K562 (cell line): ENCODE measurements at regions not wholly inside any gene's neighbourhood (a gene's known extent, or its start where the extent isn't known, plus 50 kb on each side); places are given as distances from the start of the nearest gene placed in this dataset.
A peak's percentile ranks its signal among the peaks of the same experiment; 100 is the strongest.

Experiments
- ATAC-seq: fragments of 200-7000 bp; cut with Tn5 transposase; 3 replicates; pipeline ENCODE4 v1.9.1; 2020; ENCODE audit warnings: moderate library complexity
- BruUV-seq: library from RNA; stranded (reverse); fragments of 400-500 nt; replicated peaks from 2 replicates; lab custom pipeline; 2021; lab: Mats Ljungman, UMichigan
- CTCF ChIA-PET: fragments of 300-600 bp; formaldehyde crosslinking; extraction: SDS; loops from one replicate; lab custom pipeline; 2021; ENCODE audit warnings: low intra/inter-chr PET ratio; lab: Yijun Ruan, JAX
- POLR2A ChIA-PET: fragments of 300-600, 350-650 bp; sonication (Branson Sonifier 250); formaldehyde crosslinking; extraction: SDS; loops from one replicate; lab custom pipeline; 2021; ENCODE audit warnings: antibody characterized with exemption, inconsistent platforms; lab: Yijun Ruan, JAX
- DNase-seq, 4 experiments: peaks; one replicate each; pipeline versions ENCODE4 v3.0.0 to v3.0.0-alpha.2; 2011 to 2018; ENCODE audit warnings: low spot score in 3 of 4, mixed read lengths in 3 of 4; ENCODE audit errors: extremely low read depth in 1 of 4
- FAIRE-seq: peaks from 2 replicates; lab custom pipeline; 2011; peaks lifted over from hg19 to GRCh38; lab: Jason Lieb, UNC
- H2AFZ ChIP-seq: 2 replicates; pipeline ENCODE4 v1.6.0; 2011; ENCODE audit warnings: low read depth, low read length, control low read depth, inconsistent platforms
- H3K27ac ChIP-seq: fragments of 200-600 bp; 3 replicates; pipeline ENCODE4 v1.8.0; 2011; ENCODE audit warnings: low read depth, mild to moderate bottlenecking, control low read depth, inconsistent platforms, low read length, moderate library complexity, mixed read lengths; ENCODE audit errors: extremely low read depth
- H3K27me3 ChIP-seq, 2 experiments: fragments of 300-600 bp in 1 of 2; 2 replicates in 1 of 2; 3 replicates in 1 of 2; pipeline versions ENCODE4 v1.6.0 to v1.8.0; 2011; ENCODE audit warnings: inconsistent platforms in 2 of 2, low read length in 2 of 2, mild to moderate bottlenecking in 1 of 2, mixed read lengths in 1 of 2, moderate library complexity in 1 of 2; ENCODE audit not compliant: control insufficient read depth in 2 of 2, insufficient read depth in 2 of 2
- H3K36me3 ChIP-seq: fragments of 300-600 bp; 3 replicates; pipeline ENCODE4 v1.8.0; 2011; ENCODE audit warnings: mild to moderate bottlenecking, low read length, inconsistent platforms; ENCODE audit not compliant: control insufficient read depth, insufficient read depth
- H3K4me1 ChIP-seq, 2 experiments: fragments of 200-600 bp in 1 of 2; replicated peaks in 1 of 2; 2 replicates in 1 of 2; 3 replicates in 1 of 2; pipeline versions ENCODE4 v1.5.1 to v1.8.0; 2011; ENCODE audit warnings: inconsistent platforms in 2 of 2, low read length in 2 of 2, mild to moderate bottlenecking in 1 of 2, mixed read lengths in 1 of 2, moderate library complexity in 1 of 2; ENCODE audit not compliant: control insufficient read depth in 2 of 2, insufficient read depth in 2 of 2
- H3K4me2 ChIP-seq: 2 replicates; pipeline ENCODE4 v1.6.1; 2011; ENCODE audit warnings: low read length, control low read depth, inconsistent platforms, mixed read lengths; ENCODE audit not compliant: insufficient read depth
- H3K4me3 ChIP-seq: fragments of 200-600 bp; sonication (generic), shearing (Covaris generic); 2 replicates; pipeline ENCODE4 v1.5.1; 2016; ENCODE audit warnings: control low read depth, inconsistent platforms
- H3K79me2 ChIP-seq: fragments of 200-600 bp; 3 replicates; pipeline ENCODE4 v1.8.0; 2011; ENCODE audit warnings: low read length, inconsistent platforms; ENCODE audit not compliant: control insufficient read depth, insufficient read depth
- H3K9ac ChIP-seq, 2 experiments: 2 replicates each; pipeline versions ENCODE4 v1.6.0 to v1.6.1; 2011; ENCODE audit warnings: low read depth in 2 of 2, low read length in 2 of 2, control low read depth in 1 of 2, inconsistent platforms in 1 of 2, mild to moderate bottlenecking in 1 of 2, mixed read lengths in 1 of 2; ENCODE audit not compliant: insufficient read depth in 1 of 2
- H3K9me1 ChIP-seq: one replicate; pipeline ENCODE4 v1.6.0; 2011; ENCODE audit warnings: inconsistent platforms, mild to moderate bottlenecking, low read length, moderate library complexity; ENCODE audit not compliant: control insufficient read depth, insufficient read depth
- H3K9me3 ChIP-seq: replicated peaks from 2 replicates; pipeline ENCODE4 v1.5.1; 2011; ENCODE audit warnings: low read depth, low read length, inconsistent platforms; ENCODE audit not compliant: control insufficient read depth, insufficient read depth
- H4K20me1 ChIP-seq: replicated peaks from 2 replicates; pipeline ENCODE4 v1.6.1; 2011; ENCODE audit warnings: low read length, inconsistent platforms, mixed read lengths; ENCODE audit not compliant: control insufficient read depth, insufficient read depth
- CBX2 ChIP-seq: fragments of 200-600 bp; sonication (generic); IDR thresholded peaks from one replicate; pipeline ENCODE4 v1.6.1; 2012; ENCODE audit warnings: mild to moderate bottlenecking, low read length, inconsistent platforms; ENCODE audit not compliant: insufficient read depth, poor library complexity, severe bottlenecking
- CEBPG ChIP-seq, 3 experiments: fragments of 200-800 bp in 1 of 3; sonication (Bioruptor generic) in 1 of 3; sonication (generic) in 1 of 3; formaldehyde crosslinking in 1 of 3; IDR thresholded peaks in 2 of 3; conservative IDR thresholded peaks in 1 of 3; 2 replicates each; pipeline versions ENCODE4 v1.6.1 to v1.8.0; 2016 to 2022; ENCODE audit warnings: missing compliant biosample characterization in 2 of 3, missing genetic modification characterization in 2 of 3, mild to moderate bottlenecking in 1 of 3, missing genetic modification reagents in 1 of 3
- NFIC ChIP-seq: fragments of 450-650 bp; IDR thresholded peaks from 2 replicates; pipeline ENCODE4 v1.6.1; 2017; ENCODE audit warnings: mild to moderate bottlenecking, inconsistent platforms
- ZNF707 ChIP-seq: fragments of 250-450 bp; sonication (Bioruptor Pico); conservative IDR thresholded peaks from 2 replicates; pipeline ENCODE4 v1.8.0; 2022; ENCODE audit warnings: inconsistent platforms, mild to moderate bottlenecking, moderate library complexity
- ZNF780A ChIP-seq: fragments of 250-450 bp; sonication (Bioruptor Pico); IDR thresholded peaks from 2 replicates; pipeline ENCODE4 v1.5.0; 2021; ENCODE audit warnings: mild to moderate bottlenecking
- WGBS: fragments of 100-300 bp; shearing (Covaris generic); methylation state at CpG from one replicate; pipeline ENCODE4 v1.1.6; 2016; ENCODE audit warnings: low coverage, mixed read lengths; ENCODE audit not compliant: insufficient coverage; ENCODE audit errors: missing lambda C conversion rate; 5-methylcytosine and 5-hydroxymethylcytosine counted together
- in situ Hi-C: fragments of 300-500 bp; cut with MboI; formaldehyde crosslinking; loops from 4 replicates; pipeline ENCODE4 v1.15.0; 2018; ENCODE audit warnings: inconsistent platforms, mixed read lengths
- intact Hi-C: fragments of 100-400 bp; cut with micrococcal nuclease; formaldehyde crosslinking; loops from 2 replicates; pipeline ENCODE4 v1.14.2; 2022
- TF ChIP-seq, protein P1 (sequence below): fragments of 200-800 bp; sonication (Bioruptor generic); IDR thresholded peaks from 2 replicates; pipeline ENCODE4 v1.6.1; 2017; ENCODE audit warnings: missing genetic modification characterization, missing compliant biosample characterization

DNA sequence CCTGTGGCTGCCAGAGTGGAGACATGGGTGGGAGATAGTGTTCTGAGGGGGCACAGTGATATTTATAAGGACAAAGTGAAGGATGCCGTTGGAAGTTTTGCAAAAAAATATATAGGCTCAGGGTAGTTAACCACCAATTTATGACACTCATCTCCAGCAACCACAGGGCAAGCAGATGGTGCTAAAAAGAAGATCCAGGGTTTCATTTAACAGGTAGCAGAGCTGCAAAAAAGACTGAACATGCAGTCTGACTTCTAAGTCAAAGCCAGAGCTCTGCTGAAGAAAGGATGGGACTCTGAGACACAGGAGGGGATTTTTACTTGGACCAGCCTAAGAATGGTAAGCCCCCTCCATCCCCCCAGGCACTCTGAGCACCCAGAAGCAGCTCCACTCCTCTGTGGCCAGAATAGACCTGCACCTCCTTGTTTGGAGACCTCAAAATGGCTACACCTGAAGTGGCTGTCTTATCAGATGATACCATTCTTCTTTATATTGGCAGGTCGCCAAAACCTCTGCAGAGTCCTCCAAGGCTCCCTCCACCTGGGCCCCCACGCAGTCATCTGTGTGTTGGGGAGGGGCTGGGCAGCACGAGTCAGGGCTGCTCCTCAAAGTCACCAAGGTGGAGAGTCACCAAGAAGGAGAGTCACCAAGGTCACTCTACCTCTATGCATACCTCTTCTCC lies 161.4 kb upstream of the FAM9B start:
- Histone ChIP-seq H3K27ac (no peak overlapping the region), H3K36me3 (no peaks in the 10 kb centered on the region), H4K20me1 (no peaks in the 10 kb centered on the region), H3K4me1 (no peaks in the 10 kb centered on the region), H3K79me2 (no peaks in the 10 kb centered on the region), H3K4me2 (no peak overlapping the region), H3K27me3 (peaks cover 0 to 5% of the 10 kb centered on the region in 2 experiments; a peak in 2 of 5 replicates), H3K9ac (no peak overlapping the region), H3K9me3 (no peaks in the 10 kb centered on the region), H3K9me1 (no peaks in the 10 kb centered on the region), H2AFZ (no peak overlapping the region), H3K4me3 (no peak overlapping the region)
- TF ChIP-seq, protein P1, sequence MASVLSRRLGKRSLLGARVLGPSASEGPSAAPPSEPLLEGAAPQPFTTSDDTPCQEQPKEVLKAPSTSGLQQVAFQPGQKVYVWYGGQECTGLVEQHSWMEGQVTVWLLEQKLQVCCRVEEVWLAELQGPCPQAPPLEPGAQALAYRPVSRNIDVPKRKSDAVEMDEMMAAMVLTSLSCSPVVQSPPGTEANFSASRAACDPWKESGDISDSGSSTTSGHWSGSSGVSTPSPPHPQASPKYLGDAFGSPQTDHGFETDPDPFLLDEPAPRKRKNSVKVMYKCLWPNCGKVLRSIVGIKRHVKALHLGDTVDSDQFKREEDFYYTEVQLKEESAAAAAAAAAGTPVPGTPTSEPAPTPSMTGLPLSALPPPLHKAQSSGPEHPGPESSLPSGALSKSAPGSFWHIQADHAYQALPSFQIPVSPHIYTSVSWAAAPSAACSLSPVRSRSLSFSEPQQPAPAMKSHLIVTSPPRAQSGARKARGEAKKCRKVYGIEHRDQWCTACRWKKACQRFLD = no peak
- TF ChIP-seq CBX2 (no peak), ZNF780A (CRISPR knock-in tag) (no peak), NFIC (peak; percentile 68), CEBPG (CRISPR knock-in tag; IDR thresholded peaks at IDR 0.05) (no peak), CEBPG (tag; conservative IDR thresholded peaks at IDR 0.05 in 1 of 2, IDR thresholded peaks at IDR 0.05 in 1 of 2) (no peak), ZNF707 (CRISPR knock-in tag) (no peak)
- in situ Hi-C loops = no loop called here
- ChIA-PET CTCF (no interaction called here), POLR2A (no interaction called here)
- WGBS = 6% methylated on average over 4 of the region's 4 CpGs
- FAIRE-seq (no peak), DNase-seq (no peak), ATAC-seq (no peak)
- intact Hi-C loops = no loop called here
- no TSS peak for BruUV-seq
